ENCODE measurements at regions not wholly inside any gene's neighbourhood (a gene's known extent, or its start where the extent isn't known, plus 50 kb on each side); places are given as distances from the start of the nearest gene placed in this dataset.

GRCh38 chr13:111926501-111927180, 140.3 kb upstream of the SOX1 start:
- DNase-seq = no peak

DNA sequence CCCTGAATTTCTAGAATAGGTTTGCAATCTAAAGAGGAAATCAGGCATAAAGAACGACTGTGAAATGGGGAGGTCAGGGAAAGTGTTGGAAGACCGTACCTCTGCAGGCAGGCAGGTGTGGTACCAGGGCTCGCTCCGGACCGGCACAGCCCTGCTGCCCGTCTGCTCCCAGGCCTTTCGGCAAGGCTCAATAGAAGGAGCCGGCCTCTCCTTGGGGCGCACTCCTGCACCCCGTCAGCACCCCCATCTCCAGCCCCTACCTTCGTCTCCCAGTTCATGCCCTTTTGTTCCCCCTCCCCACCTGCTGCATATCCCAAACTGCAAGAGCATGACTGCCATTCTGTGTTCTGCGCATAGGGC, 139.8 kb upstream of the SOX1 start:
- no peak for DNase-seq

- DNase-seq = no peak
These were observed 137.8 kb upstream of the SOX1 start for GRCh38 chr13:111929036-111929616.

DNA sequence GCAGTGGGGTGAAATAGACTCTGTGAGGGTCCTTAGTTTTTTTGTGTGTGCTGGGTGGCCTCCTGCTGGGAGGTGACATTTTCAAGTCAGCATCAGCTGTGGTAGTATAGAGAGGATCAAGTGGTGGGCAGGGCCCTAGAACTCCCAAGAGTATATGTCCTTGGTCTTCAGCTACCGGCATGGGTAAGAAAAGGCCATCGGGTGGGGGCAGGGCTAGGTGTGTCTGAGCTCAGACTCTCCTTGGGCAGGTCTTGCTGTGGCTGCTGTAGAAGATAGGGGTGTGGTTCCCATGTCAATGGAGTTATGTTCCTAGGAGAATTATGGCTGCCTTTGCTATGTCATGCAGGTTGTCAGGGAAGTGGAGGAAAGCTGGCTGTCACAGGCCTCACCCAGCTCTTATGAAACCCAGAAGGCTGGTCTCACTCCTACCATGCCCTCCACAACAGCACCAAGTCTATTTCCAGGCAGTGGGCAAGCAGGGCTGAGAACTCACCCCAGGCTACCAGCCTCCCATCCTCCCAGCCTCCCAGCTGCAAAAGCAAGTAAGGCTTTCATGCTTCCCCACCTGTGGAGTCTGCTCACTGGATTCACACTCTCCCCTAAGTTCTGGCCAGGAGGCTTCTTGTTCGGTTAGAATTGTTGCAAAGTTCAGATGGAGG, 130.6 kb upstream of the SOX1 start:
- no peak for DNase-seq

DNA sequence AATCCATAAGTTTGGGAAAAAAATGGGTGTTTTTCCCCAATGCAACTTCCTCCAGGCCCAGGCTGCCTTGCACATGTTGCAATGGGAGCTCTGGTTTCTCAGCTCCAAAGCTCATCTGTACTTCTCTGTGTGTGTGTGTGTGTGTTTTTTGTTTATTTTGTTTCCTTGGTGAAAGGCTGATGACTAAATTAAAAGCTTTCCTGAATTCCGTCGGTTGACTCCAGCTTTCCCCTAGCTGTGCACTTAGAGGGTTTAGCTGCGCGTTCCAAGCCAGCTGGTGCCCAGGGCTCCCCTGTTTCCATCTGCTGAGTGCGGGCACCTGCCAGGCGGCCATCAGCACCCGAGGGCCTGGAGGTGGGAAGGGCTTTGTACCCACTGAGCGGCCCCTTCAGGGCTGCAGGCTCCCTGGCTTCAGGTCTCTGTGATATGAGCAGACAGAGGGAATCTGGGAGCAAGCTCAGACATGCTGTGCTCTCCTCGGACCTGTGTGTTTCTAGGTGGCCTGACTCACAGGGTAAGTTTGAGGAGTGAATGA, 129.1 kb upstream of the SOX1 start:
- DNase-seq = no peak

GRCh38 chr13:111938741-111939665, 127.9 kb upstream of the SOX1 start:
- DNase-seq = no peak

GRCh38 chr13:111939666-111940278, 127.2 kb upstream of the SOX1 start:
- DNase-seq = no peak

- DNase-seq = no peak
These were observed 126.1 kb upstream of the SOX1 start for GRCh38 chr13:111940892-111941291.

GRCh38 chr13:111941845-111942447, 125.0 kb upstream of the SOX1 start:
- no peak for DNase-seq

DNA sequence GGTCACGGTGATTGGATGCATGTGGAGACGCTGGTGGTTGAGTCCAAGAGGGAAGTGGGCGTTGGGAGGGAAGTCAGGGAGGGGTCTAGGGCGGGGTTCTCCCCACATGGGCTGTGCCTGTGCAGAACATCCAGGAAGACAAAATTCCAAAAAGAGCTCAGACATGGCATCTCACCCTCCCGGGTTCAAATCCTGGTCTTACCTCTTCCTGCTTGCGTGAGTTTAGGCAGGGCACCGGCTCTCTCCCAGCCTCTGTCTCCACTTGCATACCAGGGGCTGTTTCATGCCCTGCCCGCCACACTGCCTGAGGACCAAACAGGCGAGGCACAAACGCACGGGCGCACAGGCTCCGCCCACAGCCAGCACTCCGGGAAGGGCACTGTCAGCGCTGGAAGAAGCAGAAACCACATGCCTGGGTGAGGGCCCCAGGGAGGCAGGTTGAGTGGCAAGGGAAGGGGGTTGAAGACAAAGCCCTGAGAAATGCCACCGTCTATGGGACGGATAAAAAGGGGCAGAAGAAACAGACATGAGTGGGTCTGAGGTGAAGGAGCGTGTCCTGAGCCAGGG, 123.6 kb upstream of the SOX1 start:
- no peak for DNase-seq

DNA sequence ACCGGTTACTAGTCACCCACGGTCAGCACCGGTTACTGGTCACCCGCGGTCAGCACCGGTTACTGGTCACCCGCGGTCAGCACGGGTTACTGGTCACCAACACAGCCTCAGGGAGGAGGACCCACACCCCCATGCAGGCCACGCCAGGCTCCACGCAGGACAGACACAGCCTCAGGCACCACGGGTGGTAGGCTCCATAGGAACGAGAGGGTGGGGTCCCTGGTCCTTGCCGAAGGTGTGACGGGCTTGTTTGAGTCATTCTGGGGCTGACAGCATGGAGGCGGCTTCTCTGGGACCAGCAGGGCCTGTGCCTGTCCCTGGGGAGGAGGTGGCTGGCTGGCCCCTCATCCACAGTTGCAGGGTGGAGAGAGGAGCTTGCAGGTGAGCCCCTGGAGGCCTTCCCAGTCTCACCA, 122.8 kb upstream of the SOX1 start:
- DNase-seq = no peak

DNA sequence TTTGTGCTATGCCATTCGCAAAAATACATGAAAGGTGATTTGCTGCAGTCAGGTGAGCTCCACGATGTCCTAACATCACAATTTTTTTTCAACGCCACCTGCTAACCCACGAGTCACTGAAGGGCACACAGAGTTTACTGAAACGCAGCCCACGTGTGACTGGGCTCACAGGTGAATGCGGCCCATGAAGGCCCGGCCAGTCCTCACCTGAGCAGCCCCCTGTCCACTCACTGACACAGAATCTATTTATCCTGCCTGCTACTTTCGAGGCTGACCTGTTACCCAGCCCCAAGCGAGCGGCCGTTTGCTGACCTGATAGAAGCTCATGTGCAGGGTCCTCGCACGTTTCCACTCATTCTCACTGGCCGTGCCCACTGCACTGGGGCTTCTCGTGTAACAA, 121.9 kb upstream of the SOX1 start:
- no peak for DNase-seq

GRCh38 chr13:111946214-111946613, 120.7 kb upstream of the SOX1 start:
- DNase-seq = no peak

GRCh38 chr13:111947026-111947810, 119.7 kb upstream of the SOX1 start:
- no peak for DNase-seq

GRCh38 chr13:111947876-111948275, 119.1 kb upstream of the SOX1 start:
- DNase-seq = no peak

DNA sequence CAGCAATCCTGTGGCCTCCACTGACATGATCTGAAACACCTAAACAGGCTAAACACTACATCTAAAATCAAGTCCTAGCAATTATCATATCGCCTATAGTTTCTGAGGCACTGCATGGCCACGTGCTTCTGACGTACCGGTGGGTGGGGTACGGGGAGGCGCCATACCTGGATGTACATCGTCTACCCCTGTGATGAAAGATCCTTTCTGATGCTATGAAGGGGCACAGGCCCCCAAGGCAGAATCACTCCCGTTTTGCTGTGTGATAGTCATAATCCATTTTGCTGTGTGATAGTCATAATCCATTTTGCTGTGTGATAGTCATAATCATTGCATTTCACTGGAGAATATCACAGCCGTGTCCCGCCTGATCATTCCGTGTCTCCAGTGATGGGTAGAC, 118.7 kb upstream of the SOX1 start:
- DNase-seq = no peak

DNA sequence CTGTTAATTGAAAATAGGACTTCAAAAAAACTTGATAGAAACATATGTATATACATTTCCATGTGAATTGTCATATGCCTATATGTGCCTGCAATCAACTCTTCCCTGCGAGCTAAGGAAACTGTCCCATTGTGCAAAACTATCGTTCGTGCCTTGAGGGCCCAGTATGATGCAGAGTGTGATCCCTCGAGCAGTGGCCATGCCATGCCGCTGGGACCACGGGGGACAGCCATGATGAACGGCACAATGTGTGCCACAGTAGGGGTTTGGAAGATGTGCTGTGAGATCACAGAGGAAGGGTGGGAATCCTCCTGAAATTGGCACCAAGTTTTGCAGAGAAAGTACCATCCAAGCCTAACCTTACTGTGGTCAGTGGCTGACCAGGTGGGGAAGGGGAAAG, 118.1 kb upstream of the SOX1 start:
- DNase-seq = no peak

- no peak for DNase-seq
These were observed 117.6 kb upstream of the SOX1 start for GRCh38 chr13:111949311-111949710.

- DNase-seq = no peak
These were observed 116.3 kb upstream of the SOX1 start for GRCh38 chr13:111950697-111951096.

GRCh38 chr13:111952032-111952431, 114.9 kb upstream of the SOX1 start:
- no peak for DNase-seq

DNA sequence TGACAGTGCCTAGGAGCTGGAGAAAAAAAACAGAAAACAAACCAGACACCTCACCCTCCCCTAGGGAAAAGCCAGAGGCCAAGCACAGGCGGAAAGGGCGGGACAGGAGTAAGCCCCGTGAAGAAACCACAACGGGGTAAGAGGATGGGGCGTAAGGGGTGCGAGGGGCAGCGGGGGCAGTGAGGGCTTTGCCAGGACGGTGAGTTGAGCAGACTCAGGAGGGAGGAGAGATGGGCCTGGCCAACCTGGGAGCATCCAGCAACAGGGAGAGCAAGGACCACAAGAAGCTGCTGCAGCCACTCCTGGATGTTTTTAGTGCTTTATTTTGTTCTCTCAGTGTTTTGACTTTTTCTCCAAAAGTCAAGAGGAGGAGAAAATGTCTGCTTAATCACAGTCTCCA, 114.1 kb upstream of the SOX1 start:
- DNase-seq = no peak
